Natural killer cell (primary cell): ENCODE measurements at regions not wholly inside any gene's neighbourhood (a gene's known extent, or its start where the extent isn't known, plus 50 kb on each side); places are given as distances from the start of the nearest gene placed in this dataset.

Source experiments
- ATAC-seq, 3 donors: fragments of 150-1000 bp in 2 of 3; fragments of 200-7000 bp in 1 of 3; cut with Tn5 transposase; 1 replicate in 1 of 3; 2 replicates in 2 of 3; pipeline ENCODE4 v1.10.0; 2021; ENCODE audit warnings: mild to moderate bottlenecking in 2 of 3, moderate library complexity in 2 of 3
- DNase-seq, 2 donors: peaks; one replicate each; pipeline versions ENCODE4 v3.0.0 to v3.0.0-alpha.2; 2013 to 2021; ENCODE audit warnings: mixed read lengths in 1 of 2
- H3K27ac ChIP-seq: one replicate; pipeline ENCODE4 v1.5.1; 2013; ENCODE audit warnings: mild to moderate bottlenecking, low read length
- H3K27me3 ChIP-seq: one replicate; pipeline ENCODE4 v1.6.1; 2013; ENCODE audit warnings: low read length; ENCODE audit not compliant: control insufficient read depth, insufficient read depth
- H3K36me3 ChIP-seq: one replicate; pipeline ENCODE4 v1.6.1; 2013; ENCODE audit warnings: low read length; ENCODE audit not compliant: control insufficient read depth, insufficient read depth
- H3K4me1 ChIP-seq: one replicate; pipeline ENCODE4 v1.6.1; 2013; ENCODE audit warnings: low read length; ENCODE audit not compliant: control insufficient read depth, insufficient read depth
- H3K4me3 ChIP-seq: one replicate; pipeline ENCODE4 v1.5.1; 2013; ENCODE audit warnings: low read length
- H3K9me3 ChIP-seq: one replicate; pipeline ENCODE4 v1.6.1; 2013; ENCODE audit warnings: low read length; ENCODE audit not compliant: control insufficient read depth, insufficient read depth
- H3K27ac Mint-ChIP-seq, 2 donors: one replicate each; pipeline ENCODE4 v1.8.0; 2022; ENCODE audit warnings: mild to moderate bottlenecking in 2 of 2, mixed read lengths in 2 of 2, moderate library complexity in 1 of 2
- H3K27me3 Mint-ChIP-seq, 2 donors: one replicate each; pipeline ENCODE4 v1.8.0; 2022; ENCODE audit warnings: low read depth in 2 of 2, mixed read lengths in 2 of 2
- H3K36me3 Mint-ChIP-seq: one replicate; pipeline ENCODE4 v1.8.0; 2022; ENCODE audit warnings: mixed read lengths
- H3K4me1 Mint-ChIP-seq, 2 donors: one replicate each; pipeline ENCODE4 v1.8.0; 2022; ENCODE audit warnings: mixed read lengths in 2 of 2
- H3K4me3 Mint-ChIP-seq: one replicate; pipeline ENCODE4 v1.8.0; 2022; ENCODE audit warnings: mild to moderate bottlenecking, moderate library complexity, mixed read lengths
- H3K9me3 Mint-ChIP-seq, 2 donors: one replicate each; pipeline ENCODE4 v1.8.0; 2022; ENCODE audit warnings: mixed read lengths in 2 of 2
- CTCF ChIP-seq: fragments of 200-600 bp; IDR thresholded peaks from one replicate; pipeline ENCODE4 v1.8.0; 2022; ENCODE audit warnings: antibody characterized with exemption
- WGBS: methylation state at CpG from one replicate; pipeline ENCODE4 v1.1.7; 2013; ENCODE audit warnings: missing lambda C conversion rate; ENCODE audit not compliant: insufficient coverage; 5-methylcytosine and 5-hydroxymethylcytosine counted together
- intact Hi-C: fragments of 100-400 bp; cut with micrococcal nuclease; formaldehyde crosslinking; loops from one replicate; pipeline ENCODE4 v1.14.2; 2022

GRCh38 chr20:39532205-39532604, 570.1 kb downstream of the DHX35 start:
- H3K9me3 Mint-ChIP-seq, result no peaks in the 10 kb centered on the region
- Histone ChIP-seq H3K4me3 (no peak overlapping the region), H3K4me1 (no peaks in the 10 kb centered on the region), H3K36me3 (no peaks in the 10 kb centered on the region), H3K9me3 (no peaks in the 10 kb centered on the region), H3K27me3 (no peaks in the 10 kb centered on the region), H3K27ac (no peak overlapping the region)
- intact Hi-C loops, result no loop called here
- TF ChIP-seq CTCF, result no peak
- no peaks in the 10 kb centered on the region for H3K36me3 Mint-ChIP-seq
- no peak overlapping the region for H3K27ac Mint-ChIP-seq
- no peaks in the 10 kb centered on the region for H3K4me1 Mint-ChIP-seq
- H3K4me3 Mint-ChIP-seq, result no peak overlapping the region
- H3K27me3 Mint-ChIP-seq, result no peaks in the 10 kb centered on the region
- DNase-seq (no peak), ATAC-seq (no peak)
- 100% methylated on average over 1 of the region's 1 CpG for WGBS

GRCh38 chr20:39528436-39528835, 566.3 kb downstream of the DHX35 start:
- ATAC-seq, result no peak
- H3K27ac Mint-ChIP-seq, result no peak overlapping the region
- no peak for DNase-seq
- Histone ChIP-seq H3K27me3 (no peaks in the 10 kb centered on the region), H3K9me3 (no peaks in the 10 kb centered on the region), H3K36me3 (no peaks in the 10 kb centered on the region), H3K4me1 (no peaks in the 10 kb centered on the region), H3K27ac (no peak overlapping the region), H3K4me3 (no peak overlapping the region)
- H3K4me3 Mint-ChIP-seq, result no peak overlapping the region
- no peaks in the 10 kb centered on the region for H3K36me3 Mint-ChIP-seq
- intact Hi-C loops, result no loop called here
- 80% methylated on average over 4 of the region's 4 CpGs for WGBS
- H3K27me3 Mint-ChIP-seq, result no peaks in the 10 kb centered on the region
- H3K4me1 Mint-ChIP-seq, result no peaks in the 10 kb centered on the region
- no peaks in the 10 kb centered on the region for H3K9me3 Mint-ChIP-seq
- TF ChIP-seq CTCF, result no peak

- no peaks in the 10 kb centered on the region for H3K4me1 Mint-ChIP-seq
- no peak overlapping the region for H3K4me3 Mint-ChIP-seq
- intact Hi-C loops, result no loop called here
- Histone ChIP-seq H3K27ac (no peak overlapping the region), H3K27me3 (no peaks in the 10 kb centered on the region), H3K4me1 (no peaks in the 10 kb centered on the region), H3K36me3 (no peaks in the 10 kb centered on the region), H3K9me3 (no peaks in the 10 kb centered on the region), H3K4me3 (no peak overlapping the region)
- no peak for DNase-seq
- TF ChIP-seq CTCF, result no peak
- no peaks in the 10 kb centered on the region for H3K36me3 Mint-ChIP-seq
- H3K9me3 Mint-ChIP-seq, result no peaks in the 10 kb centered on the region
- 76% methylated on average over 4 of the region's 4 CpGs for WGBS
- no peak for ATAC-seq
- no peak overlapping the region for H3K27ac Mint-ChIP-seq
- no peaks in the 10 kb centered on the region for H3K27me3 Mint-ChIP-seq
These were observed 562.3 kb downstream of the DHX35 start for GRCh38 chr20:39524371-39524911.

GRCh38 chr20:39523405-39523804, 561.3 kb downstream of the DHX35 start:
- Histone ChIP-seq H3K27me3 (no peaks in the 10 kb centered on the region), H3K27ac (no peak overlapping the region), H3K9me3 (no peaks in the 10 kb centered on the region), H3K36me3 (no peaks in the 10 kb centered on the region), H3K4me3 (no peak overlapping the region), H3K4me1 (no peaks in the 10 kb centered on the region)
- TF ChIP-seq CTCF, result no peak
- H3K9me3 Mint-ChIP-seq, result no peaks in the 10 kb centered on the region
- DNase-seq (no peak), ATAC-seq (no peak)
- H3K27me3 Mint-ChIP-seq, result no peaks in the 10 kb centered on the region
- intact Hi-C loops, result no loop called here
- H3K4me1 Mint-ChIP-seq, result no peaks in the 10 kb centered on the region
- no peaks in the 10 kb centered on the region for H3K36me3 Mint-ChIP-seq
- 92% methylated on average over 1 of the region's 1 CpG for WGBS
- no peak overlapping the region for H3K27ac Mint-ChIP-seq
- no peak overlapping the region for H3K4me3 Mint-ChIP-seq
